ENCODE measurements at regions not wholly inside any gene's neighbourhood (a gene's known extent, or its start where the extent isn't known, plus 50 kb on each side); places are given as distances from the start of the nearest gene placed in this dataset.

DNA sequence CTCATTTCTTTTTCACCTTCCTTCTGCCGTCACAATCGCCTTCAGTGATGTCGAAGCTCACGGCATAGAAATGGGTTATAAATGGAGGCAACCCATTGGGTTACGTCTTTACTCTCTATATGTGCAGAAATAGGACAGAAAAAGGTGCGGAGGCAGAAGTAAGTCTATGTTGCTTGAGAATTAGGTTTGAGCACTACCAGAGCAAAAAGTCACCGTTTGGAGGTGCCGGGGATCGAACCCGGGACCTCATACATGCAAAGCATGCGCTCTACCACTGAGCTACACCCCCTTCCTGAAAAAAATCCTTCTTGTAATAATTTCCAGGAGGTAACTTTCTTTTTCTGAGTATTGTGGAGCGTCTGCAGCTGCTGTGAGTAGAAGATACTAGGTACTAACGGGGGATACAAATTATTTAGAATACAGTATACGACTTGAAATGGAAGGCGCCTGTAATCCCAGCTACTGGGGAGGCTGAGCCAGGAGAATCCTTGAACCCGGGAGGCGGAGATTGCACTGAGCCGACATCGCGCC is 134.2 kb downstream of the TRIM27 start:
- no peak for TF ChIP-seq CTCF (IDR thresholded peaks at IDR 0.05)
- no peak for TF ChIP-seq ZNF317 (CRISPR knock-in tag; IDR thresholded peaks at IDR 0.05; ENCODE audit: borderline replicate concordance, low read depth)
- no peak for TF ChIP-seq ZBTB21 (CRISPR knock-in tag; IDR thresholded peaks at IDR 0.05; ENCODE audit: borderline replicate concordance)
- no peak for TF ChIP-seq E2F1 (CRISPR knock-in tag; IDR thresholded peaks at IDR 0.05)
- TF ChIP-seq ATF1 (CRISPR knock-in tag; IDR thresholded peaks at IDR 0.05): no peak
- TF ChIP-seq CREM (CRISPR knock-in tag; IDR thresholded peaks at IDR 0.05): no peak
- TF ChIP-seq, protein P1, sequence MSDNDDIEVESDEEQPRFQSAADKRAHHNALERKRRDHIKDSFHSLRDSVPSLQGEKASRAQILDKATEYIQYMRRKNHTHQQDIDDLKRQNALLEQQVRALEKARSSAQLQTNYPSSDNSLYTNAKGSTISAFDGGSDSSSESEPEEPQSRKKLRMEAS (CRISPR knock-in tag; IDR thresholded peaks at IDR 0.05): no peak
- 0 out of 2 replicates have a peak, but pooled peaks have one; percentile 23 for TF ChIP-seq FOXP4 (CRISPR knock-in tag; IDR thresholded peaks at IDR 0.05)
- no peak for TF ChIP-seq GRHL2 (CRISPR knock-in tag; IDR thresholded peaks at IDR 0.05; ENCODE audit: insufficient replicate concordance, severe bottlenecking)
- peak; percentile 30; the same call in 1 of the 2 replicates for TF ChIP-seq GABPB1 (CRISPR knock-in tag; IDR thresholded peaks at IDR 0.05)
- no peak for TF ChIP-seq TCF7 (CRISPR knock-in tag; IDR thresholded peaks at IDR 0.05; ENCODE audit: low read depth)

Data from WTC11 (cell line).